ENCODE measurements at regions not wholly inside any gene's neighbourhood (a gene's known extent, or its start where the extent isn't known, plus 50 kb on each side); places are given as distances from the start of the nearest gene placed in this dataset.

DNA sequence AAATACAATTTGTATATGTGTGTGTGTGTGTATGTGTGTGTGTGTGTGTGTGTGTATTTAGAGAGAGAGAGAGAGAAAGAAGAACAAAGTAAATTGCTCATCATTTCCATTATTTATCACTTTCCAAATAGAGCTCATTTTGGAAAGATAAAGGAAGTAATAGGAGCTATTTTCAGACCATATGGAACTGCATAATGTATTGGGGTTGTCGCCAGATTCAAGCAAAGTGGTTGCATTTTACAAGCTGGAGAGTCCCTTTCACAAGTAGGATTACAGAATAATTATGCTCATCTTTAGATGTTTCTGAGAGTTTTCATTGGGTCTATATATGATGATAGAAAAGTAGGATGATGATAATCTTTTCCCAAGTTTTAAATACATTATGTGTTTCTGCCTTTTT lies 842.7 kb upstream of the SLC10A2 start:
- TF ChIP-seq CTCF (IDR thresholded peaks at IDR 0.05) (no peak), EP300 (IDR thresholded peaks at IDR 0.05) (no peak), POLR2A (IDR thresholded peaks at IDR 0.05; ENCODE audit: low read depth) (no peak), POLR2AphosphoS5 (IDR thresholded peaks at IDR 0.05) (no peak)

Data from esophagus muscularis mucosa (tissue), 4 donors.